K562 (cell line): ENCODE measurements at regions not wholly inside any gene's neighbourhood (a gene's known extent, or its start where the extent isn't known, plus 50 kb on each side); places are given as distances from the start of the nearest gene placed in this dataset.

ENCODE experiments used
- ATAC-seq: fragments of 200-7000 bp; cut with Tn5 transposase; 3 replicates; pipeline ENCODE4 v1.9.1; 2020; ENCODE audit warnings: moderate library complexity
- BruUV-seq: library from RNA; stranded (reverse); fragments of 400-500 nt; replicated peaks from 2 replicates; lab custom pipeline; 2021; lab: Mats Ljungman, UMichigan
- CTCF ChIA-PET: fragments of 300-600 bp; formaldehyde crosslinking; extraction: SDS; loops from one replicate; lab custom pipeline; 2021; ENCODE audit warnings: low intra/inter-chr PET ratio; lab: Yijun Ruan, JAX
- POLR2A ChIA-PET: fragments of 300-600, 350-650 bp; sonication (Branson Sonifier 250); formaldehyde crosslinking; extraction: SDS; loops from one replicate; lab custom pipeline; 2021; ENCODE audit warnings: antibody characterized with exemption, inconsistent platforms; lab: Yijun Ruan, JAX
- DNase-seq, 4 experiments: peaks; one replicate each; pipeline versions ENCODE4 v3.0.0 to v3.0.0-alpha.2; 2011 to 2018; ENCODE audit warnings: low spot score in 3 of 4, mixed read lengths in 3 of 4; ENCODE audit errors: extremely low read depth in 1 of 4
- FAIRE-seq: peaks from 2 replicates; lab custom pipeline; 2011; peaks lifted over from hg19 to GRCh38; lab: Jason Lieb, UNC
- H2AFZ ChIP-seq: 2 replicates; pipeline ENCODE4 v1.6.0; 2011; ENCODE audit warnings: low read depth, low read length, control low read depth, inconsistent platforms
- H3K27ac ChIP-seq: fragments of 200-600 bp; 3 replicates; pipeline ENCODE4 v1.8.0; 2011; ENCODE audit warnings: low read depth, mild to moderate bottlenecking, control low read depth, inconsistent platforms, low read length, moderate library complexity, mixed read lengths; ENCODE audit errors: extremely low read depth
- H3K27me3 ChIP-seq, 2 experiments: fragments of 300-600 bp in 1 of 2; 2 replicates in 1 of 2; 3 replicates in 1 of 2; pipeline versions ENCODE4 v1.6.0 to v1.8.0; 2011; ENCODE audit warnings: inconsistent platforms in 2 of 2, low read length in 2 of 2, mild to moderate bottlenecking in 1 of 2, mixed read lengths in 1 of 2, moderate library complexity in 1 of 2; ENCODE audit not compliant: control insufficient read depth in 2 of 2, insufficient read depth in 2 of 2
- H3K36me3 ChIP-seq: fragments of 300-600 bp; 3 replicates; pipeline ENCODE4 v1.8.0; 2011; ENCODE audit warnings: mild to moderate bottlenecking, low read length, inconsistent platforms; ENCODE audit not compliant: control insufficient read depth, insufficient read depth
- H3K4me1 ChIP-seq, 2 experiments: fragments of 200-600 bp in 1 of 2; replicated peaks in 1 of 2; 2 replicates in 1 of 2; 3 replicates in 1 of 2; pipeline versions ENCODE4 v1.5.1 to v1.8.0; 2011; ENCODE audit warnings: inconsistent platforms in 2 of 2, low read length in 2 of 2, mild to moderate bottlenecking in 1 of 2, mixed read lengths in 1 of 2, moderate library complexity in 1 of 2; ENCODE audit not compliant: control insufficient read depth in 2 of 2, insufficient read depth in 2 of 2
- H3K4me2 ChIP-seq: 2 replicates; pipeline ENCODE4 v1.6.1; 2011; ENCODE audit warnings: low read length, control low read depth, inconsistent platforms, mixed read lengths; ENCODE audit not compliant: insufficient read depth
- H3K4me3 ChIP-seq: fragments of 200-600 bp; sonication (generic), shearing (Covaris generic); 2 replicates; pipeline ENCODE4 v1.5.1; 2016; ENCODE audit warnings: control low read depth, inconsistent platforms
- H3K79me2 ChIP-seq: fragments of 200-600 bp; 3 replicates; pipeline ENCODE4 v1.8.0; 2011; ENCODE audit warnings: low read length, inconsistent platforms; ENCODE audit not compliant: control insufficient read depth, insufficient read depth
- H3K9ac ChIP-seq, 2 experiments: 2 replicates each; pipeline versions ENCODE4 v1.6.0 to v1.6.1; 2011; ENCODE audit warnings: low read depth in 2 of 2, low read length in 2 of 2, control low read depth in 1 of 2, inconsistent platforms in 1 of 2, mild to moderate bottlenecking in 1 of 2, mixed read lengths in 1 of 2; ENCODE audit not compliant: insufficient read depth in 1 of 2
- H3K9me1 ChIP-seq: one replicate; pipeline ENCODE4 v1.6.0; 2011; ENCODE audit warnings: inconsistent platforms, mild to moderate bottlenecking, low read length, moderate library complexity; ENCODE audit not compliant: control insufficient read depth, insufficient read depth
- H3K9me3 ChIP-seq: replicated peaks from 2 replicates; pipeline ENCODE4 v1.5.1; 2011; ENCODE audit warnings: low read depth, low read length, inconsistent platforms; ENCODE audit not compliant: control insufficient read depth, insufficient read depth
- H4K20me1 ChIP-seq: replicated peaks from 2 replicates; pipeline ENCODE4 v1.6.1; 2011; ENCODE audit warnings: low read length, inconsistent platforms, mixed read lengths; ENCODE audit not compliant: control insufficient read depth, insufficient read depth
- NFYB ChIP-seq: IDR thresholded peaks from 2 replicates; pipeline ENCODE4 v1.6.1; 2011; ENCODE audit warnings: mild to moderate bottlenecking, moderate library complexity; ENCODE audit not compliant: insufficient read length; ENCODE audit errors: extremely low read depth
- ZSCAN29 ChIP-seq: fragments of 450-650 bp; IDR thresholded peaks from 2 replicates; pipeline ENCODE4 v1.6.1; 2017
- WGBS: fragments of 100-300 bp; shearing (Covaris generic); methylation state at CpG from one replicate; pipeline ENCODE4 v1.1.6; 2016; ENCODE audit warnings: low coverage, mixed read lengths; ENCODE audit not compliant: insufficient coverage; ENCODE audit errors: missing lambda C conversion rate; 5-methylcytosine and 5-hydroxymethylcytosine counted together
- in situ Hi-C: fragments of 300-500 bp; cut with MboI; formaldehyde crosslinking; loops from 4 replicates; pipeline ENCODE4 v1.15.0; 2018; ENCODE audit warnings: inconsistent platforms, mixed read lengths
- intact Hi-C: fragments of 100-400 bp; cut with micrococcal nuclease; formaldehyde crosslinking; loops from 2 replicates; pipeline ENCODE4 v1.14.2; 2022
- TF ChIP-seq, protein P1 (sequence below): sonication (generic); formaldehyde crosslinking; IDR thresholded peaks from 2 replicates; pipeline ENCODE4 v1.8.1; 2023; ENCODE audit warnings: mild to moderate bottlenecking, missing genetic modification reagents

- Histone ChIP-seq H3K79me2 (no peaks in the 10 kb centered on the region), H3K9me1 (no peaks in the 10 kb centered on the region), H3K4me2 (no peak overlapping the region), H3K9ac (no peak overlapping the region), H3K36me3 (no peaks in the 10 kb centered on the region), H3K27me3 (no peaks in the 10 kb centered on the region), H3K9me3 (no peaks in the 10 kb centered on the region), H4K20me1 (no peaks in the 10 kb centered on the region), H3K4me3 (no peak overlapping the region), H3K4me1 (no peaks in the 10 kb centered on the region), H2AFZ (no peak overlapping the region), H3K27ac (no peak overlapping the region)
- no peak for FAIRE-seq
- DNase-seq: no peak
- TF ChIP-seq, protein P1, sequence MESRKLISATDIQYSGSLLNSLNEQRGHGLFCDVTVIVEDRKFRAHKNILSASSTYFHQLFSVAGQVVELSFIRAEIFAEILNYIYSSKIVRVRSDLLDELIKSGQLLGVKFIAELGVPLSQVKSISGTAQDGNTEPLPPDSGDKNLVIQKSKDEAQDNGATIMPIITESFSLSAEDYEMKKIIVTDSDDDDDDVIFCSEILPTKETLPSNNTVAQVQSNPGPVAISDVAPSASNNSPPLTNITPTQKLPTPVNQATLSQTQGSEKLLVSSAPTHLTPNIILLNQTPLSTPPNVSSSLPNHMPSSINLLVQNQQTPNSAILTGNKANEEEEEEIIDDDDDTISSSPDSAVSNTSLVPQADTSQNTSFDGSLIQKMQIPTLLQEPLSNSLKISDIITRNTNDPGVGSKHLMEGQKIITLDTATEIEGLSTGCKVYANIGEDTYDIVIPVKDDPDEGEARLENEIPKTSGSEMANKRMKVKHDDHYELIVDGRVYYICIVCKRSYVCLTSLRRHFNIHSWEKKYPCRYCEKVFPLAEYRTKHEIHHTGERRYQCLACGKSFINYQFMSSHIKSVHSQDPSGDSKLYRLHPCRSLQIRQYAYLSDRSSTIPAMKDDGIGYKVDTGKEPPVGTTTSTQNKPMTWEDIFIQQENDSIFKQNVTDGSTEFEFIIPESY: no peak
- CTCF ChIA-PET: no interaction called here
- no TSS peak for BruUV-seq
- POLR2A ChIA-PET: no interaction called here
- intact Hi-C loops: no loop called here
- 0% methylated on average over 5 of the region's 5 CpGs for WGBS
- in situ Hi-C loops: no loop called here
- ATAC-seq: no peak
These were observed 377.4 kb downstream of the SMARCA1 start for GRCh38 chrX:129145840-129146272.

GRCh38 chrX:129145385-129145784 is 377.9 kb downstream of the SMARCA1 start:
- H2AFZ ChIP-seq: no peak overlapping the region
- no peak overlapping the region for H3K9ac ChIP-seq
- no peaks in the 10 kb centered on the region for H3K4me1 ChIP-seq
- 6% methylated on average over 2 of the region's 2 CpGs for WGBS
- intact Hi-C loops: no loop called here
- ChIA-PET POLR2A (no interaction called here), CTCF (no interaction called here)
- H3K27me3 ChIP-seq: no peaks in the 10 kb centered on the region
- no peaks in the 10 kb centered on the region for H3K9me3 ChIP-seq
- H4K20me1 ChIP-seq: no peaks in the 10 kb centered on the region
- H3K4me2 ChIP-seq: no peak overlapping the region
- in situ Hi-C loops: no loop called here
- H3K4me3 ChIP-seq: no peak overlapping the region
- H3K36me3 ChIP-seq: no peaks in the 10 kb centered on the region
- no peak for FAIRE-seq
- no peak overlapping the region for H3K27ac ChIP-seq
- no peak for TF ChIP-seq ZSCAN29
- no peak for TF ChIP-seq NFYB
- H3K79me2 ChIP-seq: no peaks in the 10 kb centered on the region
- no peak for DNase-seq
- BruUV-seq: no TSS peak
- no peaks in the 10 kb centered on the region for H3K9me1 ChIP-seq
- ATAC-seq: no peak
